ENCODE measurements at regions not wholly inside any gene's neighbourhood (a gene's known extent, or its start where the extent isn't known, plus 50 kb on each side); places are given as distances from the start of the nearest gene placed in this dataset.

DNA sequence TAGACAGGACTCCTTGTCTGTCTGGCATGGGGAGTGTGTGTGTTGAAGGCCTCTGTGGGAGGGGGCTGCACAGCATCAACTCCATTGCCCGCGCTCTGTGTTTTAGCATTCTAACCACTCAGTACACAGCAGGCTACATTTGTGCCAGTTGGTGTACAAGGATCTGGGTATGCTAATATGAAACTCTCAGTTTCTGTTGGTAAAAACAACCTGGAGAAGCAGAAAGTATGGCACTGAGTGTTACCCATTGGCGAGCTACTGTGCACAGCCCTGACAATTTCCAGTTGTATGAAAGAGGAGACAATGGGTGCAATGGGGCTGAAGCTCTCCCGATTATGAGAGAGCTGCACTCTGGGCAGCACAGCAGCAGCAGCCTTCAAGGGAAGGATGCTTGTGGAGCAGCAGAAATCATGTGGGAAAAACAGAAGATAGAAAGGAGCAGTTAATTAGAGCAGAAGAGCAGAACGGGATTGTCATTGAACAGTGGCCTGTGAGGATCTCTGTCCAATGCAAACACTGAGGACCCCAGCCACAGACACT is 443.6 kb downstream of the CBLN2 start:
- no peak for DNase-seq (ENCODE audit: low read depth in 1 of 2, low spot score in 1 of 2)

DNA sequence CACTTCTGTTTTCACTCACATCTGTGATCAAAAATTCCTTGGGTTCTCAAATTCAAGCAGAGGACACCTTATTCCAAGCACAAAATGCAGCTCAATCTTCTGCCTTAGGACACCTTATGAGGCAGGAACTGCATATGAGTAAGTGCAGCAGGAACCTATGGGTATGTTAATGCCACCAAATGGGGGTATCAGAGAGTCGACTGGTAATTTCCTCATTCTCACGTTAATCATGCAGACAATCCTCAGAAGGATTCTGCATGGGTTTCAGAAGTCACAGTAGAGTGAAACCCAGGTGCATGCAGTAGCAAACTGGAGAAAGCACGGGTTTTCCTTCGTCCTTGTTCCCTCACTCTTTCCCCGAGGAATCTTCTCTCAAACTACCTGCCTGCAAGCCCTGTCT is 452.8 kb downstream of the CBLN2 start:
- no peak for DNase-seq (ENCODE audit: low read depth in 1 of 2, low spot score in 1 of 2)

DNA sequence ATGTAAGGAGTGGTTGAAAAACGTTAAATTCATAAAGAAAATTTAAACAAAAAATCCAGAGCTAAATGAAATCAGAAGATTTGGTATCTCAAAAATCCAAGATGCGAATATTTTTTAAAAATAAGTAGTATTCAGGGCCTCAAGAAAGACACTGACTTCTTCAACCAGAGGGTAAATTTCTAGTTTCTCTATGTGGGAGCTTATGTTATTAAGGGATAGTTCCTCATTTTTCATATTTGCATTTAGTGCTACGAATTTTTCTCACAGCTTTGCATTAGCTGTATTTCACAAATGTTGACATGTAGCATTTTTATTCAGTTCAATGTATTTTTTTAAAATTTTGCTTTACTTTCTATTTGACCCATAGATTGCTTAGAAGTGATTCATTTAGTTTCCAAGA is 454.7 kb downstream of the CBLN2 start:
- no peak for DNase-seq (ENCODE audit: low read depth in 1 of 2, low spot score in 1 of 2)

DNA sequence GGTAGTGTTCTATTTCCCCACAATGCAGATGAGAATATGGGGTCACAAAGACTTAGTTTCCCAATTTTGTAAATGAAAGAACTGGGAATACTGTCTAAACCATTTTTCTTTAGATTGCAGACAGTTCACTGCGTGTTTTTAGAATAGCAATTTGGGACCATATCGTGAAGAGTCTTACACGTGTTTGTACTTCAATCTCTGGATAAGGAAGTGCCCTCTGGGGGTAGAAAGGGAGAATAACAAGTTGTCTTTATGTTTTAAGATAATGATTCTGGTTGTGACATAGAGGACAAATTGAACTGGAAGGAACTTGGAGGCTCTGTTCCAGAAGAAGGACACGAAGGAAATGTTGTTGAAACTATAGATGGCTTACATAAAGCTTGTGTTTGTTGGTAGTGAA is 457.7 kb downstream of the CBLN2 start:
- DNase-seq (ENCODE audit: low read depth in 1 of 2, low spot score in 1 of 2), result no peak

DNA sequence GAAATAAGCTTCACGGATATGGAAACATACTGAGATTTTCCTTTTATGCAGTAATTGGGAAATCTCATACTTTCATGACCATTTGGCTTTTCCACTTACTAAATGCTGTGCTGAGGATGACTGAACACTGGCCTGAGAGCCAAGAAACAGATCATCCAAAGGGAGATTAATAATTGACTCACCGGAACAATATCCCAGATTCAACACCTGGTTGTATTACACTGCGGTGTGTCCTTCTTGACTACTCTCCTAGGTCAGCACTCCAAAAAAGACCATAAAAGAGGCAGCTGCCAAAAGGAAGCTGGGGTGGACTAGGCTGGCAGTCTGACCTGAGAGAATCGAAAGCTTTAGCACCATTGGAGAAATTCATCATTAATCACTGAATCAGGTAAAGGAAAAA is 469.1 kb downstream of the CBLN2 start:
- no peak for DNase-seq (ENCODE audit: low read depth in 1 of 2, low spot score in 1 of 2)

DNA sequence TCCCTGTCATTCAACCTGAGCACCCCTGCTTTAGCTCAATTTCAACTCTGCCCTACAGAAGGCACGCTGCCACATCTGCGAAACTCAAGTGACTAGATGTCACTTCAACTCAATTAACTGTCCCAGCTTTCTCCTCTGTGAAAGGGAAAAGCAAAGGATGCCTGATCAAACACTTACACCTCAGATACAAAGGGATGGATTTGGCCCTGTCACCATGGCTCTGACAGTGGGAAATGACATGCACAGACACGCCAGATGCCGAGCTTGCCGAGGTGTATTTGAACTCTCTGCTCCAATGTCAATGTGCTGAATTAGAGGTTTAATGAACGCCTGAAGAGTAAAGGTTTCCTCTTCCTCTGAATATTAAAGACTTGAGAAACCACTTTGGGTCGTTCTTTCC is 481.1 kb downstream of the CBLN2 start:
- no peak for DNase-seq (ENCODE audit: low read depth in 1 of 2, low spot score in 1 of 2)

DNA sequence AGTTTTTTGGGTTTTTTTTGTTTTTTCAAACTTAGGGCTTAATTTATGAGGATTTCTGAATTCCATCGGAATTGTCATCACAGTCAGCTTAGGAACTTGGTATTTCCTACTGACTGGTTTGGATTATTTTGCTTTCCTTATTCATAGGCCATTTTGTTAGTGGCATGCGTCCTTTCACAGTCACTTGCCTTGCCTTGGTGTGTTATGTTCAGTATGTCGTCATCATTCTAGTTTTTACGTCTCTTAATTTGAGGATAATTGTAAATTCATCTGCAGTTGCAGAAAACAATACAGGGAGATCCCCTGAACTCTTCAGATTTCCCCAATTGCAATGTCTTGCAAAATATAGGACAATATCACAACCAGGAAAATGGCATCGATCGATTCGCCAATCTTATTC is 485.3 kb downstream of the CBLN2 start:
- no peak for DNase-seq (ENCODE audit: low read depth in 1 of 2, low spot score in 1 of 2)

DNA sequence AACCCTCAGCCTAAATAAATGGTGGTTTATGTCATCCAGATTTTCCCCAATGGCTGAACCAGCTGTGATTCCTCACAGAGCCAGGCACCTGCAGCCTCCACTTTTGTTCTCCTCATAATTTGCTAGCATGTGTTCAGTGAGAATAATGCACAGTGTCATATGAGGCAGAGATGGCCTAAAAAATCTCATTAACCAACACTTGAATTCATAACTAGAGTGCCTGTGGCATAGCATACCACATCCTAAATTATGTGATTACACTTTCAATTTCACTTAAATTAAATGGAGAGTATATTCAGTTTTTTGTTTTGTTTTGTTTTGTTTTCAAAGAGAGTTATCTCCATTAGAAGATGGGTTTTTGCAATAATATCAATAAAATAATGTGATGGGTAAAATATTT is 488.0 kb downstream of the CBLN2 start:
- no peak for DNase-seq (ENCODE audit: low read depth in 1 of 2, low spot score in 1 of 2)

DNA sequence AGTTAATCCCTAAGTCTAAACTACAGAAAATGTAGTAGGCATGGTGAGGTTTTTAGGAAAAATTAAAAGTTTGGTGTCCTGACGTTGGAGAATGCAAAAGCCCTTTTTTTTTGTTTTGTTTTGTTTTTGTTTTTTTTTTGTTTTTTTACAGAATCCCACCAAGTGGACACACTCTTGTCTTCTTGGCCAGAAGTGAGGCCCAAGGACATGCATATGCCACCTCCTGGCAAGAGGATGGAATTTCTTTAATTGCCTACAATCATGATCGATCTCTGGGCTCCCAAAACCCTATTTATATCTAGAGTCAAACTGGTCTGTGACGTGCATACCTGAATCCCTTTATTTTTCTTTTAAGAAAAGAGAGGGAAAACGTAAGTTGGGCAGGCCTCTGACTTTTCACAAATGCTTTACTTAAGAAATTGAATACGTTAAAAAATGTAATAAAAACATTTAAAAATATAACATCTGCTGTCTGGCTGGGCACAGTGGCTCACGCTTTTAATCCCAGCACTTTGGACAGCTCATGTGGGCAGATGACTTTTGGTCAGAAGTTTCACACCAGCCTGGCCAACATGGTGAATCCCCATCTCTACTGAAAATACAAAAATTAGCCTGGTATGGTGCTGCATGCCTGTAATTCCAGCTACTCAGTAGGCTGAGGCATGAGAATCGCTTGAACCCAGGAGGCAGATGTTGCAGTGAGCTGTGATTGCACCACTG is 502.7 kb downstream of the CBLN2 start:
- DNase-seq (ENCODE audit: low read depth in 1 of 2, low spot score in 1 of 2), result no peak

DNA sequence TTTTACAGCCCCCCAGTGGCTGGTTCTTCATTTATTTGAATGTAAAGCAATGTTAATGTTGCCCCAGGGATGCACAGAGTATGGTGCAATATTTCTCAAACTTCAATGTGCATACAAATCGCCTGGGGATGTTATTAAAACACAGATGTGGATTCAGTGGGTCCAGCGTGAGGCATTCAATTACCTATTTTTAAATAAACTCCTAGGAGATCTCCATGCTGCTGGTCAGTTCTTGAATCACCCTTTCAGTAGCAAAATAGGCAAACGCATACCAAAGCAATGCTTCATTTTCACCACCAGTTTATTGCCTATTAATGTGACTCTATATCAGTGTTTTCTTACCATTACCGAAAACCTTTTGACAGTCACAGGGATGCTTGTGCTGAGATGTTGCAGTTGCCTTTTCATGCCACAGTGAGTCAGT is 530.7 kb downstream of the CBLN2 start:
- DNase-seq (ENCODE audit: low read depth in 1 of 2, low spot score in 1 of 2), result no peak

DNA sequence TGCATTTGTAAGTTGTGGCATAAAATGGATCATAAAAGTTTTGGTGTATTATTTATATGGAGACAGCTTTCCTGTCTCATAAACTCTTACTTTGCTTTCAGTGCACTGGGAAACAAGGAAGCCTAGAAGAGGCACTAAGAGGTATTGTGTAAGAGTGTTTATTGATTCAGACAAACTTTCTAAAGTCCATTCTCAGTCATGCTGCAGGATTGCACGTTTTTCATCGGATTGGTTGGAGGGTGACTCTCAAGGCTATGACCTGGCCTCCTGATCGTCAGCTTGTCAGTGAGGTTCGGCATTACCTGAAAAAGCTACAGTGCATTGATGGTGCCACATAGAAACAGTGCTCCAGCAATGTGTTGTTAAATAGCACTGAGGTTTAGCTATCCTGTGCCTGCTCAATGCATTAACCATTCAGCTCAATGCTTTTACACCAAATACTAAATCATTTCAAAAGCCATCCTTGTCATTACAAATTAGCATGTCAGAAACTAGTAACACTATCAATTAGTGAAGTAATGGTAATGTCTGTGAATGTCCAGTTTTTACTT is 545.5 kb downstream of the CBLN2 start:
- no peak for DNase-seq (ENCODE audit: low read depth in 1 of 2, low spot score in 1 of 2)

DNA sequence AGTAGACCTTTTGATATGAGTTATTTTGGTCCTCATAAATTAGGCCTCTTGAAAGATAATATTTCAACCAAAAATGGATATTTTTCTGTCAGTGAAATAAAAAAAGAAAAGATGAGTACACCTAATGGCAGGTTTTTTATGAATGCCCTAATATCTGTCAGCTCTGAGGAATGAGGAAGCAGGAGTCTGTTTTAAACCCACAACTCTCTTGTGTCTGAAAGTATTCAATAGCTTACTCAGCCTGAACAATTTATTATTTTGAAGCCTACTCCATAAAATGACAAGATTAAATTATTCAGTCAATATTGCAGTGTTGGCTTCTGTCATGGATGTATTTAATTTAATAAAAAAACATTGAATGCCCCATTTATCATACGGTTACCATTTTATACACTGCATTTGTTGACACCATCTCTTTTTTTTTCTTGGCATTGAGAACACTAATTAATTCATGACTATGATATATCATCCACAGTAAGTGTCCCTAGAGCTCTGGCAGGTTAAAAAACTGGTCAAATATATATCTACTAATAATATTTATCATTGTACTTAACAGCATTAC is 548.2 kb downstream of the CBLN2 start:
- no peak for DNase-seq (ENCODE audit: low read depth in 1 of 2, low spot score in 1 of 2)

DNA sequence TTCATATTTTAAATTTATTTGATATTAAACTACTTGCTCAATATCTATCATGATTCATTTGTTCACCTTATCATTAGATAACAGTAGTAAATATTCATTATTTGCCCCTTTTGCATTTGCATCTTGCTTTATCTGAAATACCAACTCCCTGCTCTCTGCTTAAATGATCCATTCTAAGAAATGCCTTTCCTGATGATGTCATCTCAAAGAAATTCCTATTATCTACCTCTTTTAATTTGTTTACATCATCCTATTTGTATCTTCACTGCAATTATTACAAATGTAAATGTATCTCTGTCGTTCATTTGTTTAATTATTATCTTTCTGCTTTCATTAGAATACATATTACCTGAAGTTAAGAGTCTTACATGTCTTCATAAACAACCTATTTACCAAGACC is 549.9 kb downstream of the CBLN2 start:
- DNase-seq (ENCODE audit: low read depth in 1 of 2, low spot score in 1 of 2), result no peak

DNA sequence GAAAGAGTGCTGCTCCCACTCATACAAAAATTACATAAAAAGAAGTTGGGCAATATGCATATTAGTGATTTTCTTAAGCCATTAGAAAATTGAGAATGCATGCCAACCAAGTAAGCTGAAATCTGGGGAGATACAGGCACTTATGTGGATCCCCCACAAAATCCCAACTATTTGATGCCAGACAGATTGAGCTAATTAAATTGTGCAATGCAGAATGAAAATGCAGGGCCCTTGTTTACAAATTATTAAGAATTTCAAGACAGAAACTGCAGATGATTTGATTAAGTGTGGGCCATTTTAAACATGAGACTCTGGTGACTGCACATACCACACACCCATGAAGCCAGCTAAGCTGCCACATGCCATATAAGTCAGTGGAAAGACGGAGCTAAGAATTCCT is 554.5 kb downstream of the CBLN2 start:
- DNase-seq (ENCODE audit: low read depth in 1 of 2, low spot score in 1 of 2), result no peak

DNA sequence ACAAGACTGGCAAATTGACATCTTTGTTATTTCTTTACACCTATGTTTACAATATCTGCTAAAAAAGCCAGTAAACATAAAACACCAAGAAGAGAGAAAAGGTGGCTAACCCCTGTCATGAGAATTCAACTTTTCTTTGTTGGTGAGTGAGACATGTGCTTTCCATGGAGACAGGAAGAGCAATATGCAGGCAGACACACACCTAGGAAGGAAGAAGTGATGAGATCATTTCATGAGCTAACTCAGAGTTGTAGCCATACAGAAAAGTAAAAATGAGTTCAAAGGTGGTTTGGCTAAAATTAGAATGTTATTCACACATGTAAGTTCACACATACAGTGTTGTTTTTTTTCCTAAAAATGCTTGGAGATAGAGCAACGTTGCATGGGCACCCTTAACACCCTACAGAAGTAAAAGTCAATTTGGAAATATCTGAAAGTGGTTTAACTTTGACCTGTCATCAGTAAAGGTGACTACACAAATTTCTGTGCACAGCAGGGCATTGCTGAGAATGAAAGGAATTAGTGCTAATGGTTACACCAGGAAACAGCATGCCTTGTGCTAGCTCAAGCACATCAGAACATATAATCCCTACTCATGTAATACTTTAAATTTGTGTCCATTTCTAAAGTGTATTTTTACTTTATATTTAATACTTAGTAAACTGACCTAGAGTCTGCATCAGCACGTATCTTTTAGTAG is 557.6 kb downstream of the CBLN2 start:
- no peak for DNase-seq (ENCODE audit: low read depth in 1 of 2, low spot score in 1 of 2)

DNA sequence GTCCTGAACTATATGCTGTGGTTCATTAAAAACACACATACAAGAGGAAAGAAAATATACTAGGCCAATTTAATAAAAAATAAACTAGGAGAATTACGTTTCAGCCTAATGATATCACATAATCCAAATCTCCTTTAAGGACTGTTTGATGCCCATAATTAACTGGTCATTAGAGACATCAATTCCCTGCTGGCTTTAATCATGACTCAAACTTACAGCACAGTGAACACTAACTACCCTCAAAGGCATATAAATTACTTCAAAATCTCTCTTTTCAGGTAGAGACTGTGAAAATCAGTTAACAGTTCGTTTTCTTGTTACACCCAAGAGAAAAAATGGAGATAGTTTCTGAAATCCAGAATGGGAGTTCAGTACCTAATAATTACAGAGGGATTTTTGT is 567.4 kb downstream of the CBLN2 start:
- no peak for DNase-seq (ENCODE audit: low read depth in 1 of 2, low spot score in 1 of 2)

DNA sequence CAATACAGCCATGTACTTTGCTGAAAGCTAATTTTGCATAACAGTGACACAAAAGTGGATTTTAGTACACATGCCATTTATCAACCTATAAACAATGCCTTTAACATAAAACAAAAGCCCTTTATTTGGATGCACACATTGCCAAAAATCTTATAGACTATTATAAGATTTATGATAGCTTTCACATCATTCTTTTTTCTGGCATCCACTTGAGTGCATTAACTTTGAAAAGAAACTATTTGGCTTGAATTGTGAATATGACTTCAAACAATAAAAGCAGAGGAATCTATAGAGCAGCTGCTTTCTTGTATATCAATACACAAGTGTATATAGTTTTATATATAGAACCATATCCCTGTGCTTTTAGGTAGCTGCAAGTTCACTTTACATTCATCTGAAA is 577.4 kb downstream of the CBLN2 start:
- DNase-seq (ENCODE audit: low read depth in 1 of 2, low spot score in 1 of 2), result no peak

DNA sequence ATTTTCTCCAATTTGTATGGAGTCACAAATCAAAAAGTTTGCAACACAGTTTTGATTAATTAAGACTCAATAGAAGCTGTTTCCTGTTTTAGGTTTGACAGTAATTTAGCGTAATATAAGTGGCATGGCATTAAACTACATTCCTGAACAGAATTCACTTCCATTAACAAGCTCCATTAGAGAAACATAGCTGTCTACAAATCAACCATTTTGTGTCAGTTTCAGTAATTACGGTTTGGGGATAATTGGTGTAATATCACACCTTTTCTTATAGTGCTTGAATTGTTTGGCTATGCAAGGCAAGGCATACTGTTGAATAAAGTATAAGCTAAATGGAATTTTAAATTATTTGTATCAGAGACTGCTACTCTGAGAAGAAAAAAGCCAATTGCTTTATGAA is 585.5 kb downstream of the CBLN2 start:
- no peak for DNase-seq (ENCODE audit: low read depth in 1 of 2, low spot score in 1 of 2)

DNA sequence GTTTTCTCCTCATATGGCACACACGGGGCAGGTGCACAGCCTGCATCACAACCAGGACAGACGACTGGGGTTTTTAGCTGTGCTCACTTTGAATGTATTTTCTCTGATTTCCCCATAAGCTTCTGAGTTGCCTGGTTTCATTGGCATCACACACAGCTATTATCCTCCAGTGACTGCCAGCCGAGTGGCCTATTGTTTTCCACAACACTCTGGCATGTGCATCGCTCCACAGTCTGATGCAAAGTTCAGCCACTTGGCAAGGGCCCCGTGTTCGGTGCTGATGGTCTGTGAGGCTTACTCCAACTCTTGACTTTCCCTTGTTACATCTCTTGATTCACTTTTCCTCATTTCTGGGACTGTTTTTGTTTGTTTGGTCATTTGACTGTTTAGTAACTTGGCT is 593.1 kb downstream of the CBLN2 start:
- DNase-seq (ENCODE audit: low read depth in 1 of 2, low spot score in 1 of 2), result no peak

DNA sequence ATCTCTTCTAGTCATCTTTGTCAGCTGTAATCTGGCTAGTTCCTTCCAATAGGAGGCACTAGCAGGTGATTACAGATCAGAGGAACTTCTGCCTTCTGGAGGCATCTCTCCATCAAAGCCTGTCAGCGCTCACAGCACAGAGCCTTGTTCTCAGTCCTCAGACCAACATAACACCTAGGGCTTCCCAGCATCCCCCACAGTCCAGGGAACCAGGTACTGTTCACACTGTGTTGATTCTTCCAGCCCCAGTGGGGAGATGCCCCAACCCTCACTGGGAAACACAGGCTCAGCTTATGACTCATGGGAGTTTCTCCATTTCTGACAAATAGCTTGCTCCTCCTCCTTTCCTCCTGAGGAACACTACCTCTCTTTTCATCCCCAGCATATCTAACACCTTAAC is 601.7 kb downstream of the CBLN2 start:
- DNase-seq (ENCODE audit: low read depth in 1 of 2, low spot score in 1 of 2), result no peak

DNA sequence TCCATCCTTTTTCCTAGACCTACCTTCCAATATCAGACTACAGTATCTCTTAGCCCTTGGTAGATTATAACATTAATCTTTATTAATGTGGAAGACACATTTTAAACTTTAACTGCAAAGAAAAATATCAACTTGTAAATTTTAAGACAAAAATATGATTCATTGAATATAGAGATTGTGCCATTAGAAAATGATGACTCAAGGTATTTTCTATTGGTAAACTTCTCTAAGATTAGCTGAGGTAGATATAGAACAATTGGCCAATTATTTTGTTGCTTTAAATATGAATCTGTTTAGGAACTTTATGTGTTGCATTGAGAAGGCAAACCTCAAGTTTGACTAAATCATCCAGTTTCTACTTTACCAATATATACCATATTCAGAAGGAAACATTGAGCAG is 604.7 kb downstream of the CBLN2 start:
- DNase-seq (ENCODE audit: low read depth in 1 of 2, low spot score in 1 of 2), result no peak

DNA sequence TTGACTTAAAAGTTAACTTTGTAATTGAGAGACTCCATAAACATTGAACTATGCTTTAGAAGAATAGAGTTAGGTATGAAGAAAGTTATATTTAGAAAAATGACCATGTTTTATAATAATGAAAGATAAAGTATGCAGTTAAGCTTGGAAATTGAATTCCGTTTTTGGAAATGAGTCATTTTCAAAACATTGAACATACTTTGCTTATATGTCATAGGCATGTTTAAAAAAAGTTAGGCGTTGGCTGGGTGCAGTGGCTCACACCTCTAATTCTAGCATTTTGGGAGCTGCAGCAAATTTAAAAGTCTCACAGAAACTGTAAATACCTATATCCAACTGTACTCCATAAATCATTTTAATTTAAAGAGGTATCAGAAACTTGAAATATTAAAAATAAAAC is 607.4 kb downstream of the CBLN2 start:
- no peak for DNase-seq (ENCODE audit: low read depth in 1 of 2, low spot score in 1 of 2)
